Stimulated activated CD8-positive, alpha-beta memory T cell treated with anti-CD3 and anti-CD28 coated beads, Interleukin-12 subunit alpha, Interleukin-12 subunit beta, amount 100 ng/mL, for 4 hours (primary cell): ENCODE measurements at regions not wholly inside any gene's neighbourhood (a gene's known extent, or its start where the extent isn't known, plus 50 kb on each side); places are given as distances from the start of the nearest gene placed in this dataset.

Experiments used
- DNase-seq: peaks from one replicate; pipeline ENCODE4 v3.0.0-alpha.2; 2020; ENCODE audit warnings: low read depth

DNA sequence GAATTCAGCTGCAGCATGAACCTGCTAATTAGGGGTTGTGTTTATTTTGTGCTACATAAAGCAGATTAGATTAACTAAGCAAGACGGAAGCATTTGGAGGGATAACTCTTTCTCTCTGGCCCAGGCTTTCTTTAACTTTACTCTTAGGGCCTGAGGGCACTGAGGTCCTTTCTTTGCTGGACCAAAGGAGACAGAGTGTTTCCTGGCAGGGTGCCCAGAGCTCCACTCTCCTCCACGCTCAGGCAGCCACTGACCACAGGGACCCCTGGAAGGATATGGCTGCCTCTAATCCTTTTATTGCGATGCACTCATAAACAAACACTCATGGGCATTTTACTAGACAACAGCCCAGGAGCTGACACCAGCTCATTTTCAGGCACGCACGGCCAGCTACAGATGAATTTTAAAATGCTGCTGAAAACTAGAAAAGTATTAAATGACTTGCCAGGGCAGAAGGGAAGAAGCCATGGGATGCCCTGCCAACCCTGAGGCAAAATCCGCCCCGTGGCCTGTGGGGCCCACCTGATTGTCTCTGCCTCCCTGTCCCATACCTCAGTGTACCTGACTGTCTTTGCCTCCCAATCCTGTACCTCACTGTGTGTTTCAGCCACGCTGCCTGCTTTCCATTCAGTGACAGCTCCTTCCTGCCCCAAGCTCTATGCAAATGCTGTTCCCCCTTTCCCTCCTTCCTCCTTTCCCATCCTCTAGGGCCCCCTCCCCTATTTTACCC, 192.6 kb upstream of the NAV2 start:
- no peak for DNase-seq

GRCh38 chr11:19519353-19519752, 193.3 kb upstream of the NAV2 start:
- DNase-seq = no peak

- no peak for DNase-seq
These were observed 199.4 kb upstream of the NAV2 start for GRCh38 chr11:19513253-19513652.

DNA sequence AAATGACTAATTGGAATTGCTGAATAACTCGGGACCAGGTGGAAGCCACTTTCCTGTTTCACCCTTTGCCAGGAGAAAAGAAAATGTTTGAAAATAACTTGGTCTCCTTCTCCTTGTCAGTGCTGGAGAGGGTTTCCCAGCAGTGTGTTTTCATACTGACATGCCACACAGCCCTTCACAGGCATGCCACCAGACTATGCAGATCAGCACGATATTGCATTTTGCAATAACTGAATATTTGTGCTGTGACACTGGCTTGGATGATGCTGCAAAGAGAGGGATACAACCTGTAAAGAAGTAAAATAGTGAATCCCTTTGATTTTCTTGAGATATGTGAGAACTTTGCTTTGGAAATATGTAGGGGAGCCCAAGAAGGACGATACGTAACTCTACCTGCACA, 200.0 kb upstream of the NAV2 start:
- DNase-seq = no peak

DNA sequence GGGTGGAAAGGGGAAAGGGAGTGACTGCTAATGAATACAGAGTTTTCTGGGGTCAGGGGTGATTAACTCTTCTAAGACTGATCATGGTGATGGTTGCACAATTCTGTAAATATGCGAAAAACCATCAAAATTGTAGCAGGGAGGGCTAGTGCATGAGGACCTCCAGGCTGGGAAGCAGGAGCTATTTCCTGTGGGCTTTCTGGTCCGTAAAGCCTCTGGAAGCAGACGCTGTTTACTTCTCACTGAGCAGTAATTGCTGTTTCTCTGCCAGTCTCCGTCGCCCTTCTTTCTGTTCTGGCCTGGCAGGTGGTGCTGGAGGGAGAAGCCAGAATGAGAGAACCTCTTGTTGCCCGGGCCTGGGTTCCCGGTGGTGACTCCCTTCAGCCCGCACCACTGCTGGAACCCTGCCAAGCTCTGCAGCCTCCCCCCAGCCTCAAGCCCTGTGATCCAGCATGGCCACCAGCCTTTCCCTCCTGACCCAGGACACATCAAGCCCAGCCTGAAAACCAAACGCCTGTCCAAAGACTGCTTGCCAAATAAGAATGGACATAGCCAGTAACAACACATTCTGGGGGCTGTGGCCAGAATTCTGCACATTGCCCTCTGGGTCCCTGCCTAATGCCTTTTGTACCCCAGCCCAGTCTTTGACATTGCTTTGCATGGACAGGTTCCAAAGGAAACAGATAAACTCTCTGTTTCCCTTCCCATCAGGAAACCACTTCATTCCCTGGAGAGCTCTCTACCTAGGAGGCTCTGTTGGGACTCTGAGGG, 201.0 kb upstream of the NAV2 start:
- no peak for DNase-seq

GRCh38 chr11:19511066-19511412, 201.6 kb upstream of the NAV2 start:
- no peak for DNase-seq

DNA sequence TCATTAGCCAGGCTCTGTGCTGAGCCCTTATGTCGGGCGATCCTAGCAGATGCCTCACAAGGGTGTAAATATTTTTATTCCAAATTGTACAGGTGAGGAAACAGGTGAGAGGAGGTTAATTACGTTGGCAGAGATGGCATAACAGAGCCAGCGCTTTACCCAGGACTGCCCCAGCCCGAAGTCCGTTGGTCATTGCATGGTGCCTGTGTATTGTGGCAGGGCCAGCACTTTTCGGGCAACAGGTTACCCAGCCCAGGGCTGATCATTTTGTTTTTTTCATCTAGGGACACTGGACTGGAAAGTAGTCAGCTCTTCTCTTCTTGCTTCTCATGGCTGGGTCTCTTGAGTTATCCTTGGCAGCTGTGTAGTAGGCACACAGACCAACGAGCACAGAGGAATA, 202.2 kb upstream of the NAV2 start:
- DNase-seq = no peak

DNA sequence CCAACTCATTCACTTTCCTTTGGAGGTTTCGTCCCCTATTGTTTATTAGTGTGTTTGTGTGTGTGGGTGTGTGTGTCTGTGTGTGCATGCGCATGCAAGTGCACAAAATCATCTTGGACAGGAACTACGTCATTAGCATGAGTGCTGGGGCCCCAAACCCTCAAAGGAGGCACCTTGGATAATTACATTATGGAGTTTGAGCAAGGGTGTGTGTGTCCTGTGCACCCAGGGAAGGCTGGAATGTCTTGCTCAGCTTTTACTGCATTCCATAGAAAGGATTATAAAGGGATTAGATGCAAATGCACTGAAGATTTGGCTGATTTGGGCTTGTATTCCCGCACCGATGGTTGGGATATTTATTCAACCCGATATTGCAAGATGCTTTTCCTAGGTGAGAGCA, 203.4 kb upstream of the NAV2 start:
- DNase-seq = no peak

- no peak for DNase-seq
These were observed 204.5 kb upstream of the NAV2 start for GRCh38 chr11:19508165-19508564.

DNA sequence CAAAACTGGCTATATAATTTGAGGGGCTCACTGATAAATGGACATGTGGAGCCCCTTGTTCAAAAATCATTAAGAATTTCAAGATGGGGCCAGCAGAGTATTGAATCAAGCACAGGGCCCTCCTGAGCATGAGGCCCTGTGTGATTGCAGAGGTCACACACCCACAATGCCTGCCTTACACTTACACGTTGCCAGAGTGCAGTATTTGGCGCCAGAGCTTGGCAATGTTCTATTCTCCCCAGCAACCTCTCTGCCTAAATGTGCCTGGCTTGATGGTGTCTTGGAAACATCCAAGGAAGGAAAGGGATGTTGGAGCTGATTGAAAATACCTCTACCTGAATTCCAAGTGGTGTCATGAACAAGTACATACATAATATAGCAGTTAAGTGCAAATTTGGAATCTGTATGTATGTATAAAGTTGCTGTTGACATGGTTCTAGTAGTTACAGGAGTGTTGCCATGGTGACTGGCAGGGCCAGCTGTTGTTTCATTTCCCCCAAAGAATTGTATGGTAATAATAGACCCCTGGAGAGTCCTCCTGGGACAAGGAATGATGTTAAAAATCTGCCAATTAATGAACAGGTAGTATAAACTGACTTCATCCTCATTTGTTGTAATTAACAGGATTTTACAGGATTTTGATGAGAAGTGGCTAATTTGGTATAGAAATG, 205.7 kb upstream of the NAV2 start:
- DNase-seq = no peak

GRCh38 chr11:19502691-19503253, 209.9 kb upstream of the NAV2 start:
- no peak for DNase-seq

DNA sequence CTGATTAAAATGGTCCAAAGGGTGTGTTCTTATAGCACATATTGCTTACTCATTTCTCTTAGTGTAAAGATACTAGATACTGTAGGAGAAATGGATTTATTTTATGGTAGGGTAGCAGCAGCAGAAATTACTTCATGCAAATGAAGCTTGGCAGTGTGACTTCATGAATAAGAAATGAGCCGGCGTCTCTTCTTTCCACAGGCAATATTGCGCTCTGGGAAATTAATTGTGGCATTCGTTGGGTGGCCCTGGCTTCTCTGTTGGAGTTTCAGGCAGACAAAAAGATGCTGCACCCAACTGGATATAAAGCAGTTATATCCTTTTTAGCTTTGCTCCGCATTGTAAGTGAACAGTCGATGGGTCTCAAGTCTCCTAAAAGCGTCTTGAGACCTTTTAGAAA, 211.0 kb upstream of the NAV2 start:
- DNase-seq = no peak

DNA sequence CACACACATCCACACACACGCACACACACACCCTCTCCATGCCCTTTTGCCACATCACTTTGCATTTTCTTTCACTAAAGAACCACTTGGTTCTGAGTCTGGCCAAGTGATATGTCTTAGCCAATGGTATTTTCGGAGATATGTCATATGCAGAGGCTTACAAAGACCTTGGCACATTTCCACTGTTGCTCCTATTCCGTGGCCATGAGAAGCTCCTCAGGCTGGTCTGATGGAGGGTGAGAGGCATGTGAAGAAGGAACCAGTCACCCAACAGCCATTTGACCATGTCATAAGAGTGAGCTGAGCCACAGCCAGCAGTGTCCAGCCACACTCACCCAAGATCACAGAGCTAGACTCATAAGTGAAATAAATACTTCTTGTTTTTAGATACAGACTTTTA, 212.6 kb upstream of the NAV2 start:
- no peak for DNase-seq

DNA sequence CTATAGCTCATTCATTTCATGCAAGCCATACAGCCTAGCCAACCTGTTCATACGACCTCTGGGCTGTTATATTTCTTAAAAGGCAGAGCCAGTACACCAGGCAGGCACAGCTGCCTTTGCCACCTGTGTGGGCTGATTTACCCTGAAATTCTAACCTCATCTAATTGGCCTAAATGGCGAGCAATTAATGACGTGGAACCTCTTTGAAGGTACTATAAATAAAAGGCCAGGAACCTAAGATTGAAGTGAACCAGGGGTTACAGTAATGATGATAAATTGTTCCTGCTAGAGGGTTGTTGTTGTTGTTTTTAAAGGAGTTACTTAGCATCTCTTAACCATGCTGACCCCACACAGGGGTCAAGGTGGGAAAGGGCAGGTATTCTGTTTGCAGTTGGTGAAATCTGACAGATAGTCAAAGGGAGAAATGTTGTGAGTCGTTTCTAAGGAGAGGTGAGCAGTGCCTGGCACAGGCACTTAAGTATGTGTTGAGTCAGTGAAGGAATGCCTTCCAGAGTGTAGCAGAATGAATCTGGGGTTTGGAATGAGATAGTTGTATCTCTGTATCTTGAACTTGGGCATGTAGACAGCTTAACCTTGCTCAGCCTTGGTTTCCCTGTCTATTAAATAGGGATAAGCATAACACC, 213.5 kb upstream of the NAV2 start:
- DNase-seq = no peak

DNA sequence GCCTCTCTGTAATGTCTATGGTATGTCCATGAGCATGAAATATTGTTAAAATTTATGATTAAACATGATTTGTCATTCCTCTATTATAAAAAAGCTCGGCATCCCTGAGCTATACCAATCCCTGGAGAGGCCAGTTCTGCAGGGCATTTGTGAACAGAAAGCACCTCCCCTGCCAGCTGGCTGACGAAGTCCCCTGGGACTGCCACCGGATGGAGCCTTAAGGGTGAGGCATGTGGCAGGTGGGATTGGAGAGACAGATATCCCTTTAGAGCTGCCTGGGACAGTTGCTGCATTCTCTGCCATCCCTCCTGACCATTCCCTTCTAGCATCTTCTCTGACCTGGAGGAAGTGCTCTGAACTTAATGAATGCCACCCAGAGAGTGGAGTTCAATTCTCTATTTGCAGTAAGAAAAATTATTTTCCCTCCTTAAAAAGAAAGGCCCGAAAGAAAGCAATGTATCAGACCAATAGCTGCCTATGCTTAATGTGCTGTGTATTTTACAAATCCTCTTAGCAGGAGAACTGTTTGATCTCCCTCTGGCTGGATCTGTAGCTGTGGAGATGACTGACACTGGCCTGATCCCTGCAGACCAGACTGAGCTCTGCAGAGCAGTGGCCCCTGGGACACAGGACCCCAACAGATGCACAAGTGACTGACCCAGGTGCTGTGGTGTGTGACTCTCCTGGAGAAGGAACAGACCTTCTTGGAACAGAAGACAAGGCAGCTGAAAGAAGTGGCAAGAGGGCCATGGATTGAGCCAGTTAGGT, 219.0 kb upstream of the NAV2 start:
- DNase-seq = no peak

DNA sequence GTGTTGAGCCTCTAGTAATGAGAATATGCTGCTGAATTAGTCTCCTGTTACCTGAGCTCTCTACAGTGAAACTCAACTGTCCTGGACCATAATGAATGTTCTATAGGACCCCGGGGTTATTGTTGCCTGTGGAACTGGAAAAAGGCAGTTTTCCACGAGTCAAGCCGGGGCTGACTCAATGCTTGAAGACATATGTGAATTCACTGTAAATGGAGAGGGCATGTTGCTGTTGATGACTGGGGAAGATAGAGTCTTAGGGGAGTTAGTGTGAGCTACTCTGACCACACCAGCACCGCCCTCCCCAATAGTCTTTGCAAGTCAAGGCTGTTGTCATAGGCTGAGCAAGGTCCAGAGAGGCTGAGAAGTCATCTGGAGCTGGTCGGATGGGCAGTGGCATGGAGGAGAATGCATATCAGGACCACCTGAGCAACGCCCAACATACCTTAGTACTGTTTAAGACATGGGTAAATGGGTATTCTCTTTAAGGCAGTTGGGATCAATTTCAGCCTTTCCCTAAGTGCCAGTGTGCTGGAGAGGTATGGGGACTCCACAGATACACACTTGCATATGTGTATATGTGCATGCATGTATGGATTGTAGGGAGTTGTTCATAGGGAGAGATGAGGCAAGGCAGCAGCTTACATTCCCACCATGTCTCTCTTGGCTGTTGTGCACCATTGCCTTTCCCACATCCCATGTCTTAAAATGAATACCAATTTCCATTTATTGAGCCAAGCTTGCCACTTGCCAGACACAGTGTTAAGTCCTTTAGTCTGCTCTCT, 230.1 kb upstream of the NAV2 start:
- DNase-seq = no peak

GRCh38 chr11:19480540-19480939, 232.1 kb upstream of the NAV2 start:
- no peak for DNase-seq

DNA sequence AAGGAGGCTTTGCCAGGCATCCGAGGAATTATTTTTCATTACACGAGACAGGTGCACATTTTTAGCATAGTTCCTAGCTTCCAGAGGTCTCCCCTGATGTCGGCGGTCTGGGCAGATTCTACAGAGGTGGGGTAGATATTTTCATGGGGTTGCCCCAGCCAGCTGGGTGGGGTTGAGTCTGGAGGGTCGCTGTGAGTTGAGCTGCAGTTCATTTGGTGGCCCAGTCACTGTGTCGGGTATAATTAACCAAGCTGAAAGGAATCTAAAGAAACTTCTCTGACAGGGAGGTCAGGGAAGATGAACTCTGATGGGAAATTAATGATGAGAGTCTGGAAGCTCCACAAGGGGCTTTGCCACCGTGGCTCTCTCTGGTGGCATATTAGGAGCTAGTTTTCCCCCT, 233.7 kb upstream of the NAV2 start:
- no peak for DNase-seq

DNA sequence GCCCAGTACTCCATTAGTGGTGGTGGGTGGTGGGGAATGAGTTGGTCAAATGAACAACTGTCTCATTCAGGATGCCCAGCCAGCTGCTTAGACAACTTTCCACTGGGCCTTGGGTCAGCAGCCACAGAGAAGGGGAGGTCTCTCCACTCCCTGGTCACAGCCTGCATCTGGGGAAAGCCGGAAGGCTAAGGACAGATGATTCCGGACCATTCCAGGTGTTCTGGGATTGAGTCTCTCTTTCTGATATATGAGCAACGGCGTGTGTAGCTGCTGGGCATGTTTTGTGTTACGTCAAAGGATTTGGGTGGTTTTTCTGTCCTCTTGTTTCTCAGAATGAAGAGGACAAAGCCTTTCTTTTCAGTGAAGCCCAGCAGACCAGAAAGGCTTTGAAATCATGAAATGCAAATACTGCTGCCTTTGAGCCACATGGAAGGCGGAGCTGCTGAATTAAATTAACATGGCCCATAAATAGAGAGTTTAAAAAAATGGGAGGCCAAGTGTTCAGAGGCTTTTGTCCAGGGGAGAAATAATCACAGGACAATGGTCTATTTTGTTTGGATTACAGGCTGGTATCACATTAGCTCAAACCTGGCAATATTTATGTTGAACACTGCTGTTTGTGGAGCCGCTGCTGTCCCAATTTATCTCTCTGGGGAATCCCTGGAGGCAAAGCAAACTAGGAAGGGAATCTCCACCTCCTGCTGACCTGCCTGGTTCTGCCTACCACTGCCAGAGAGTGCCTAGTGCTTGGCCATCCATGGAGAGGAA, 234.4 kb upstream of the E2F8 start:
- DNase-seq = no peak

GRCh38 chr11:19474211-19474610, 233.5 kb upstream of the E2F8 start:
- no peak for DNase-seq
